Activated naive CD8-positive, alpha-beta T cell treated with anti-CD3 and anti-CD28 coated beads for 36 hours (primary cell): ENCODE measurements at regions not wholly inside any gene's neighbourhood (a gene's known extent, or its start where the extent isn't known, plus 50 kb on each side); places are given as distances from the start of the nearest gene placed in this dataset.
"Not testable (repeated sequence)": the region's sequence is repeated elsewhere in the genome, so short reads cannot be mapped to it uniquely, and the experiment has no call there.

Experiments used
- DNase-seq: peaks from one replicate; pipeline ENCODE4 v3.0.0; 2021
- H3K27ac Mint-ChIP-seq: one replicate; pipeline ENCODE4 v1.8.0; 2022; ENCODE audit warnings: mild to moderate bottlenecking, moderate library complexity, mixed read lengths
- H3K27me3 Mint-ChIP-seq: one replicate; pipeline ENCODE4 v1.8.0; 2022; ENCODE audit warnings: mild to moderate bottlenecking, mixed read lengths
- H3K36me3 Mint-ChIP-seq: one replicate; pipeline ENCODE4 v1.8.0; 2021; ENCODE audit warnings: mild to moderate bottlenecking, mixed read lengths
- H3K4me1 Mint-ChIP-seq: one replicate; pipeline ENCODE4 v1.8.0; 2021; ENCODE audit warnings: mixed read lengths
- H3K4me3 Mint-ChIP-seq: one replicate; pipeline ENCODE4 v1.8.0; 2022; ENCODE audit warnings: mild to moderate bottlenecking, moderate library complexity, mixed read lengths
- H3K9me3 Mint-ChIP-seq: one replicate; pipeline ENCODE4 v1.8.0; 2022; ENCODE audit warnings: mixed read lengths

DNA sequence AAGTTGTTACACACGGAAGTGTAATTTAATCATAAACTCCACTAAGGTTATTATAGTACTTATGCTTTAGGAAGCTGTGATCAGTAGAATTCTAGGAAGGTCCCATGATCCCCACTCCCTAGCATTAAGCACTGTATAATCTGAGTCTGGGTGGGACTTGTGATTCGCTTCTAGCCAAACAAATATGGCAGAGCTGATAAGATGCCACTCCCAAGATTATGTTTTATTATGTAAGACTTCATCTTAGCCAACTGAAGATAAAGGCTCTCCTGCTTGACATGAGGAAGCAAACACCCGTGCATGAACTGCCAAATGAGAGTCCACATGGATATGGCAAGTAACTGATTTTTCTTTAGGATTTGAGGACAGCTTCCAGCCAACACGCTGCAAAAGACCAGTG is 186.4 kb upstream of the NDST3 start:
- no peak for DNase-seq
- Mint-ChIP-seq H3K27me3 (no peaks in the 10 kb centered on the region), H3K4me3 (no peak overlapping the region), H3K9me3 (peaks cover 12% of the 10 kb centered on the region), H3K27ac (no peak overlapping the region), H3K4me1 (no peaks in the 10 kb centered on the region), H3K36me3 (no peaks in the 10 kb centered on the region)

DNA sequence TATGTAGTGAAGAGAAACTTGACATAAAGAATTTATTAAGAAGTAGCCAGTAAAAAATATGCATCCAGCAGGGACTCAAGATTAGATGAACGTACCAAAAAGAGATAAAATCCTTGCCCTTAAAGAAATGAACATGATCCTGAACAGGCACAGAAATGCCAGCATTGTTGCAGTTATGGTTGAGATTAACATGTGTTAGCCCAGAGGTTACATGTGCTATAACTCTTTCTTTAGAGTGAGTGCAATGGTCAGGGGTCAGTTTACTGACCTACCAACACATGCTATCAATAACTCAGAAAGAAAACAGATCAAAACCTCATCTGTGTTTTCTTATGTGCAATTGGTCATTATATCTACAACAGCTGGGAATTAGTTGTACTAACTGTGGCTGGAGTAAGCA is 166.1 kb upstream of the NDST3 start:
- peaks cover 2% of the 10 kb centered on the region for H3K9me3 Mint-ChIP-seq
- H3K27me3 Mint-ChIP-seq = no peaks in the 10 kb centered on the region
- H3K36me3 Mint-ChIP-seq = no peaks in the 10 kb centered on the region
- no peak overlapping the region for H3K4me3 Mint-ChIP-seq
- no peak overlapping the region for H3K27ac Mint-ChIP-seq
- DNase-seq = no peak
- no peaks in the 10 kb centered on the region for H3K4me1 Mint-ChIP-seq

DNA sequence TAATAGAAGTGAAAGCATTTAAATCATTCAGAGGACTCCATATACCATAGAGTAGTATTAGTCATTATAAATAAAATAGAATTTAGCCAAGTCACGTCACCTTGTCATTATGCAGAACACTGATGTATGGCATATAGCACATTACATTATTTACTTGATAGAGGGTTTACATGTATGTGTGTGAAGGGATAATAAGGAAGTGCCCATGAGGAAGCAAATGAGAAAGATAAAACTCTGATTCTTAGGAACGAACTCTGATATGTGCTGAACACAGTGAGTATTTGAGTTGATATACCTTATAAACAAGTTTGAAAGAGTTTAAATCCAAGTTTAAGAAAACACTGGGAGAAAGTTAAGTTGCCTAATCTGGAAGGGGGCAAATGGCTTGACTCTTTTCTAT is 160.5 kb upstream of the NDST3 start:
- H3K4me1 Mint-ChIP-seq = no peaks in the 10 kb centered on the region
- no peak overlapping the region for H3K27ac Mint-ChIP-seq
- no peak overlapping the region for H3K4me3 Mint-ChIP-seq
- DNase-seq = no peak
- H3K27me3 Mint-ChIP-seq = no peaks in the 10 kb centered on the region
- no peaks in the 10 kb centered on the region for H3K36me3 Mint-ChIP-seq
- H3K9me3 Mint-ChIP-seq = no peaks in the 10 kb centered on the region

- H3K27me3 Mint-ChIP-seq = no peaks in the 10 kb centered on the region
- no peaks in the 10 kb centered on the region for H3K4me1 Mint-ChIP-seq
- H3K9me3 Mint-ChIP-seq = no peaks in the 10 kb centered on the region
- no peaks in the 10 kb centered on the region for H3K36me3 Mint-ChIP-seq
- H3K27ac Mint-ChIP-seq = no peak overlapping the region
- DNase-seq = no peak
- H3K4me3 Mint-ChIP-seq = no peak overlapping the region
Observed at GRCh38 chr4:117874216-117874615, 160.1 kb upstream of the NDST3 start.

- Mint-ChIP-seq H3K4me3 (no peak overlapping the region), H3K4me1 (no peaks in the 10 kb centered on the region), H3K27me3 (no peaks in the 10 kb centered on the region), H3K36me3 (no peaks in the 10 kb centered on the region), H3K27ac (no peak overlapping the region), H3K9me3 (peaks cover 3% of the 10 kb centered on the region)
- DNase-seq = no peak
Observed at GRCh38 chr4:117889978-117890377, 144.3 kb upstream of the NDST3 start.

- H3K27me3 Mint-ChIP-seq = no peaks in the 10 kb centered on the region
- H3K9me3 Mint-ChIP-seq = no peaks in the 10 kb centered on the region
- H3K4me3 Mint-ChIP-seq = no peak overlapping the region
- H3K27ac Mint-ChIP-seq = no peak overlapping the region
- no peaks in the 10 kb centered on the region for H3K4me1 Mint-ChIP-seq
- no peaks in the 10 kb centered on the region for H3K36me3 Mint-ChIP-seq
- DNase-seq = no peak
Observed at GRCh38 chr4:117893207-117893606, 141.1 kb upstream of the NDST3 start.

GRCh38 chr4:117898496-117898895 is 135.8 kb upstream of the NDST3 start:
- Mint-ChIP-seq H3K4me1 (no peaks in the 10 kb centered on the region), H3K4me3 (no peak overlapping the region), H3K9me3 (no peaks in the 10 kb centered on the region), H3K27ac (no peak overlapping the region), H3K36me3 (no peaks in the 10 kb centered on the region), H3K27me3 (no peaks in the 10 kb centered on the region)
- DNase-seq = no peak

DNA sequence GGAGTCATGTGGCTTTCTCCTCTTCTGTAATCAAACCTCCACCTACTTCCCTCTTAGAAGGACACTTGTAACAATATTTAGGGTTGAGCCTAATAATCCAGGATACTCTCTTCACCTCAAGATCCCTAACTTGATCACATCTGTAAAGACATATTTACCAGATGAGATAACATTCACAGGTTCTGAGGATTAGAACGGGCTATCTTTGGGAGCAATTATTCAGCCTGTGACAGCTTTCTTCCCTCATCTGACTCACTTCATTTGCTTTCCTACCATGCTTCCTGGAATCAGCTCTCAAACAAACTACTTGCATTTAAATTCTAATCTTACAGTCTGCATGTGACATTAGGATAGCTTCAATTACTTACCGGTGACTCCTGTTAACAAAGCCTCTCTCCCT is 133.5 kb upstream of the NDST3 start:
- DNase-seq = no peak
- H3K4me3 Mint-ChIP-seq = no peak overlapping the region
- no peak overlapping the region for H3K27ac Mint-ChIP-seq
- H3K4me1 Mint-ChIP-seq = no peaks in the 10 kb centered on the region
- no peaks in the 10 kb centered on the region for H3K9me3 Mint-ChIP-seq
- H3K36me3 Mint-ChIP-seq = no peaks in the 10 kb centered on the region
- H3K27me3 Mint-ChIP-seq = no peaks in the 10 kb centered on the region

DNA sequence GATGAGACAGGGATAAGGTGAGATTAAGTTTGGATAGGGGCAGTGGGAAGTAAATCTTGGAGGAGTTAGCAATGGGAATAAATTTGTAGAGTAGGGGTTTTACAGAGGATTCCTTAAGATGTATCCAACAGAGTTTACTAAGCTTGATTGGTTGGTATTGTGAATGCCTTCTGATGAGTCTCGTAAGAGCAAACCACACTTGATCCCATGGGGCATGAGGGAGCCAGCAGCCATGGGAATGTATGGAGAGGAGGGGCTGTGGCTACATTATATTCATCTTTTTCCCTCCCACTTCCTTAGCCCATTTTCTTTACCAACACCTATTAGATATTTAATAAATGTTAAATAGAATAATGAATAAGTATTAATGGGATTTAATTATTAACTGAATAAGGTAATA is 126.6 kb upstream of the NDST3 start:
- no peak overlapping the region for H3K4me3 Mint-ChIP-seq
- H3K36me3 Mint-ChIP-seq = no peaks in the 10 kb centered on the region
- no peaks in the 10 kb centered on the region for H3K4me1 Mint-ChIP-seq
- H3K27ac Mint-ChIP-seq = no peak overlapping the region
- no peak for DNase-seq
- no peaks in the 10 kb centered on the region for H3K9me3 Mint-ChIP-seq
- no peaks in the 10 kb centered on the region for H3K27me3 Mint-ChIP-seq

GRCh38 chr4:117908306-117909207 is 125.7 kb upstream of the NDST3 start:
- Mint-ChIP-seq H3K9me3 (no peaks in the 10 kb centered on the region), H3K27ac (no peak overlapping the region), H3K4me3 (no peak overlapping the region), H3K4me1 (no peaks in the 10 kb centered on the region), H3K27me3 (no peaks in the 10 kb centered on the region), H3K36me3 (no peaks in the 10 kb centered on the region)
- DNase-seq = no peak

- Mint-ChIP-seq H3K27me3 (no peaks in the 10 kb centered on the region), H3K4me1 (no peaks in the 10 kb centered on the region), H3K4me3 (no peak overlapping the region), H3K27ac (no peak overlapping the region), H3K36me3 (no peaks in the 10 kb centered on the region), H3K9me3 (peaks cover 7% of the 10 kb centered on the region)
- no peak for DNase-seq
Observed at GRCh38 chr4:117916728-117917127, 117.6 kb upstream of the NDST3 start.

DNA sequence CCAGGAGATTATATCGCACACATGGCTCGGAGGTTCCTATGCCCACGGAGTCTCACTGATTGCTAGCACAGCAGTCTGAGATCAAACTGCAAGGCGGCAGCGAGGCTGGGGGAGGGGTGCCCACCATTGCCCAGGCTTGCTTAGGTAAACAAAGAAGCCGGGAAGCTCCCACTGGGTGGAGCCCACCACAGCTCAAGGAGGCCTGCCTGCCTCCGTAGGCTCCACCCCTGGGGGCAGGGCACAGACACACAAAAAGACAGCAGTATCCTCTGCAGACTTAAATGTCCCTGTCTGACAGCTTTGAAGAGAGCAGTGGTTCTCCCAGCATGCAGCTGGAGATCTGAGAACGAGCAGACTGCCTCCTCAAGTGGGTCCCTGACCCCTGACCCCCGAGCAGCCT is 112.0 kb upstream of the NDST3 start:
- not testable (repeated sequence) for H3K4me3 Mint-ChIP-seq, DNase-seq, H3K4me1 Mint-ChIP-seq, H3K27me3 Mint-ChIP-seq, H3K36me3 Mint-ChIP-seq, H3K27ac Mint-ChIP-seq, H3K9me3 Mint-ChIP-seq

DNA sequence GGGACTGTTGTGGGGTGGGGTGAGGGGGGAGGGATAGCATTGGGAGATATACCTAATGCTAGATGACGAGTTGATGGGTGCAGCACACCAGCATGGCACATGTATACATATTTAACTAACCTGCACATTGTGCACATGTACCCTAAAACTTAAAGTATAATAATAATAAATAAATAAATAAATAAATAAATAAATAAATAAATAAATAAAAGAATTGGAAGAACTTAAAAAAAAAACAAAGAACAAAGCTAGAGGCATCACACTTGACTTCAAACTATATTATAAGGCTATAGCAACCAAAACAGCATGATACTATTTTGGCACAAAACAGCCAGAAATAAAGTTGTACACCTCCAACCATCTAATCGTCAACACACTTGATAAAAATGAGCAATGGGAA is 106.5 kb upstream of the NDST3 start:
- not testable (repeated sequence) for H3K27me3 Mint-ChIP-seq, H3K36me3 Mint-ChIP-seq, H3K4me3 Mint-ChIP-seq, H3K27ac Mint-ChIP-seq, DNase-seq, H3K9me3 Mint-ChIP-seq, H3K4me1 Mint-ChIP-seq

DNA sequence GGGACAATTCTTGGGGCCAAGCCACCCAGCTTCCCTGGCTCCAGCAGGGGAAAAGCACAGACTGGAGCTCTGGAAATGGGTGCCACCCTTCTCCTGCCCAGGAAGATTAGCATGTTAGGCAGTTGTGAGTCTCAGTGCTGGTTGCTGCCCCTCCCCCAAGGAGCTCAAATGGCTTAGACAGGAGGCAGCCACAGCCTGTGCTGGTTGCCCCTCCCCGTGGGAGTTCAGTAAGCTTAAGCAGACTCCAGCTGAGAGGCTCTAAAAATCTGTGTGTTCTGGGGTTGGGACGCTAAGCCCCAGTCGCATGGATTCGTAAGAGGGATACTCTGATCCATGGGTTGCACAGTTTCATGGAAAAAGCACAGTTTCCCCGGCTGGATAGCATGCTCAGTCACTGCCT is 92.7 kb upstream of the NDST3 start:
- no peak overlapping the region for H3K4me3 Mint-ChIP-seq
- DNase-seq = no peak
- no peaks in the 10 kb centered on the region for H3K36me3 Mint-ChIP-seq
- peaks cover 8% of the 10 kb centered on the region for H3K9me3 Mint-ChIP-seq
- no peaks in the 10 kb centered on the region for H3K4me1 Mint-ChIP-seq
- H3K27ac Mint-ChIP-seq = no peak overlapping the region
- H3K27me3 Mint-ChIP-seq = no peaks in the 10 kb centered on the region

DNA sequence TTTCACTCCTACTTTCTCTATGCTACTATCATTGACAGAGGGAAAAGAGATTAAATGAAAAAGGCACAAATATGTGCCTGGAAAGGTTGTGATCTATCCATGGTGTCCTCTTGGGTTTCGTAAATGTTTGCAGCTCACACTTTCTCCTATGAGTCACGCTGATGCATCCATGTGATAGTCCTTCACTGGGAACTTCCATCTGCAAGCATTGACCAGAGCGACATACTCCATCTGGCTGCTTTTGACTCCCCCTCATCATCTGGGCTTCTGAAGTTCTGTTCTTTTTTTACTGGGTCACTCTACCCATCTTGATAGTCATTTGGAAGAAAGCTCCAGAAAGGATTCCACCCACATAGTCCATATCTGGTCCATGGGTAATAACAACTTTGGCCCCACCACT is 84.7 kb upstream of the NDST3 start:
- Mint-ChIP-seq H3K27ac (no peak overlapping the region), H3K27me3 (no peaks in the 10 kb centered on the region), H3K36me3 (no peaks in the 10 kb centered on the region), H3K9me3 (peaks cover 5% of the 10 kb centered on the region), H3K4me3 (no peak overlapping the region), H3K4me1 (no peaks in the 10 kb centered on the region)
- DNase-seq = no peak

- Mint-ChIP-seq H3K27me3 (no peaks in the 10 kb centered on the region), H3K4me3 (no peak overlapping the region), H3K4me1 (no peaks in the 10 kb centered on the region), H3K9me3 (no peaks in the 10 kb centered on the region), H3K36me3 (no peaks in the 10 kb centered on the region), H3K27ac (no peak overlapping the region)
- no peak for DNase-seq
Observed at GRCh38 chr4:117957571-117957970, 76.7 kb upstream of the NDST3 start.
